Bronchial epithelial cell (primary cell): ENCODE measurements at regions not wholly inside any gene's neighbourhood (a gene's known extent, or its start where the extent isn't known, plus 50 kb on each side); places are given as distances from the start of the nearest gene placed in this dataset.

Experiments
- DNase-seq: peaks from one replicate; pipeline ENCODE4 v3.0.0-alpha.2; 2010; ENCODE audit warnings: low read depth
- FAIRE-seq: peaks from 2 replicates; lab custom pipeline; 2011; peaks lifted over from hg19 to GRCh38; lab: Jason Lieb, UNC
- H3K27me3 ChIP-seq: 2 replicates; pipeline ENCODE4 v1.5.1; 2011; ENCODE audit warnings: low read length; ENCODE audit not compliant: control insufficient read depth, insufficient read depth
- H3K36me3 ChIP-seq: 2 replicates; pipeline ENCODE4 v1.5.1; 2011; ENCODE audit warnings: low read length; ENCODE audit not compliant: control insufficient read depth, insufficient read depth
- H3K4me3 ChIP-seq: 2 replicates; pipeline ENCODE4 v1.5.1; 2011; ENCODE audit warnings: mild to moderate bottlenecking, low read depth, low read length, control low read depth
- TF ChIP-seq, protein P1 (sequence below): IDR thresholded peaks from 2 replicates; pipeline ENCODE4 v1.5.1; 2011; ENCODE audit warnings: mild to moderate bottlenecking, moderate library complexity, low read length, control low read depth, inconsistent platforms; ENCODE audit not compliant: insufficient read depth, severe bottlenecking

GRCh38 chr16:5665834-5666233 lies 568.2 kb upstream of the EEF2KMT start:
- H3K27me3 ChIP-seq, result no peaks in the 10 kb centered on the region
- H3K36me3 ChIP-seq, result no peaks in the 10 kb centered on the region
- DNase-seq (no peak), FAIRE-seq (no peak)
- H3K4me3 ChIP-seq, result no peak overlapping the region
- TF ChIP-seq, protein P1, sequence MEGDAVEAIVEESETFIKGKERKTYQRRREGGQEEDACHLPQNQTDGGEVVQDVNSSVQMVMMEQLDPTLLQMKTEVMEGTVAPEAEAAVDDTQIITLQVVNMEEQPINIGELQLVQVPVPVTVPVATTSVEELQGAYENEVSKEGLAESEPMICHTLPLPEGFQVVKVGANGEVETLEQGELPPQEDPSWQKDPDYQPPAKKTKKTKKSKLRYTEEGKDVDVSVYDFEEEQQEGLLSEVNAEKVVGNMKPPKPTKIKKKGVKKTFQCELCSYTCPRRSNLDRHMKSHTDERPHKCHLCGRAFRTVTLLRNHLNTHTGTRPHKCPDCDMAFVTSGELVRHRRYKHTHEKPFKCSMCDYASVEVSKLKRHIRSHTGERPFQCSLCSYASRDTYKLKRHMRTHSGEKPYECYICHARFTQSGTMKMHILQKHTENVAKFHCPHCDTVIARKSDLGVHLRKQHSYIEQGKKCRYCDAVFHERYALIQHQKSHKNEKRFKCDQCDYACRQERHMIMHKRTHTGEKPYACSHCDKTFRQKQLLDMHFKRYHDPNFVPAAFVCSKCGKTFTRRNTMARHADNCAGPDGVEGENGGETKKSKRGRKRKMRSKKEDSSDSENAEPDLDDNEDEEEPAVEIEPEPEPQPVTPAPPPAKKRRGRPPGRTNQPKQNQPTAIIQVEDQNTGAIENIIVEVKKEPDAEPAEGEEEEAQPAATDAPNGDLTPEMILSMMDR, result no peak

- H3K27me3 ChIP-seq, result no peaks in the 10 kb centered on the region
- no peaks in the 10 kb centered on the region for H3K36me3 ChIP-seq
- TF ChIP-seq, protein P1, result no peak
- H3K4me3 ChIP-seq, result no peak overlapping the region
- no peak for DNase-seq
- FAIRE-seq, result peak; percentile 18
These were observed 556.2 kb upstream of the EEF2KMT start for GRCh38 chr16:5653789-5654188.

- TF ChIP-seq, protein P1, result no peak
- H3K27me3 ChIP-seq, result no peaks in the 10 kb centered on the region
- H3K36me3 ChIP-seq, result no peaks in the 10 kb centered on the region
- DNase-seq (no peak), FAIRE-seq (peak; percentile 89)
- no peak overlapping the region for H3K4me3 ChIP-seq
These were observed 555.4 kb upstream of the EEF2KMT start for GRCh38 chr16:5653041-5653440.

GRCh38 chr16:5649762-5650743 lies 552.5 kb upstream of the EEF2KMT start:
- TF ChIP-seq, protein P1, result no peak
- Histone ChIP-seq H3K4me3 (no peak overlapping the region), H3K36me3 (no peaks in the 10 kb centered on the region), H3K27me3 (no peaks in the 10 kb centered on the region)
- DNase-seq (no peak), FAIRE-seq (no peak)

GRCh38 chr16:5647051-5647450 lies 549.5 kb upstream of the EEF2KMT start:
- DNase-seq (no peak), FAIRE-seq (no peak)
- Histone ChIP-seq H3K4me3 (no peak overlapping the region), H3K36me3 (no peaks in the 10 kb centered on the region), H3K27me3 (no peaks in the 10 kb centered on the region)
- TF ChIP-seq, protein P1, result no peak
